ENCODE measurements at regions not wholly inside any gene's neighbourhood (a gene's known extent, or its start where the extent isn't known, plus 50 kb on each side); places are given as distances from the start of the nearest gene placed in this dataset.

DNA sequence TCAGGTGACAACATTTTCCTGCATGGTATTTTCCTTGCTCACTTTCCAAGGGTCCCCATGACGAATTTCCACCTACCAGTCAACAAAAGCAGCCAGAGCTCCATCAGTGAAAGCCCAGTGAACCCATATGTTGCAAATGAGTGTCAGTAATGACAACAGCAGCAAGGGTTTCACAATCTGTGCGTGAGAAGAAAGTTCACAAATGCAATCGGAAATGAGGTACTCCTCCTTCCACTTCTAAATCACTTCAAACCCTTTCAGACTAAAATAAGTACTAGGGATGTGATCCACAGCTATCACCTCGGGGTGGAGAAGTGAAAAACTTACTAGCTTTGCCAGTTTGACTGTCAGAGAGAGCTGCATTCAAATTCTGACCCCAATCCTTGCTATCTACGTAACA, 55.6 kb upstream of the BET1 start:
- TF ChIP-seq, protein P1, sequence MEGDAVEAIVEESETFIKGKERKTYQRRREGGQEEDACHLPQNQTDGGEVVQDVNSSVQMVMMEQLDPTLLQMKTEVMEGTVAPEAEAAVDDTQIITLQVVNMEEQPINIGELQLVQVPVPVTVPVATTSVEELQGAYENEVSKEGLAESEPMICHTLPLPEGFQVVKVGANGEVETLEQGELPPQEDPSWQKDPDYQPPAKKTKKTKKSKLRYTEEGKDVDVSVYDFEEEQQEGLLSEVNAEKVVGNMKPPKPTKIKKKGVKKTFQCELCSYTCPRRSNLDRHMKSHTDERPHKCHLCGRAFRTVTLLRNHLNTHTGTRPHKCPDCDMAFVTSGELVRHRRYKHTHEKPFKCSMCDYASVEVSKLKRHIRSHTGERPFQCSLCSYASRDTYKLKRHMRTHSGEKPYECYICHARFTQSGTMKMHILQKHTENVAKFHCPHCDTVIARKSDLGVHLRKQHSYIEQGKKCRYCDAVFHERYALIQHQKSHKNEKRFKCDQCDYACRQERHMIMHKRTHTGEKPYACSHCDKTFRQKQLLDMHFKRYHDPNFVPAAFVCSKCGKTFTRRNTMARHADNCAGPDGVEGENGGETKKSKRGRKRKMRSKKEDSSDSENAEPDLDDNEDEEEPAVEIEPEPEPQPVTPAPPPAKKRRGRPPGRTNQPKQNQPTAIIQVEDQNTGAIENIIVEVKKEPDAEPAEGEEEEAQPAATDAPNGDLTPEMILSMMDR (IDR thresholded peaks at IDR 0.05), result no peak
- TF ChIP-seq, protein P2, sequence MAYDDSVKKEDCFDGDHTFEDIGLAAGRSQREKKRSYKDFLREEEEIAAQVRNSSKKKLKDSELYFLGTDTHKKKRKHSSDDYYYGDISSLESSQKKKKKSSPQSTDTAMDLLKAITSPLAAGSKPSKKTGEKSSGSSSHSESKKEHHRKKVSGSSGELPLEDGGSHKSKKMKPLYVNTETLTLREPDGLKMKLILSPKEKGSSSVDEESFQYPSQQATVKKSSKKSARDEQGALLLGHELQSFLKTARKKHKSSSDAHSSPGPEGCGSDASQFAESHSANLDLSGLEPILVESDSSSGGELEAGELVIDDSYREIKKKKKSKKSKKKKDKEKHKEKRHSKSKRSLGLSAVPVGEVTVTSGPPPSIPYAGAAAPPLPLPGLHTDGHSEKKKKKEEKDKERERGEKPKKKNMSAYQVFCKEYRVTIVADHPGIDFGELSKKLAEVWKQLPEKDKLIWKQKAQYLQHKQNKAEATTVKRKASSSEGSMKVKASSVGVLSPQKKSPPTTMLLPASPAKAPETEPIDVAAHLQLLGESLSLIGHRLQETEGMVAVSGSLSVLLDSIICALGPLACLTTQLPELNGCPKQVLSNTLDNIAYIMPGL (CRISPR knock-in tag; IDR thresholded peaks at IDR 0.05; ENCODE audit: borderline replicate concordance), result no peak
